Muscle of back (tissue), 3 donors: ENCODE measurements at regions not wholly inside any gene's neighbourhood (a gene's known extent, or its start where the extent isn't known, plus 50 kb on each side); places are given as distances from the start of the nearest gene placed in this dataset.
"Not testable (repeated sequence)": the region's sequence is repeated elsewhere in the genome, so short reads cannot be mapped to it uniquely, and the experiment has no call there.

Source experiments
- DNase-seq, 3 donors: peaks; one replicate each; pipeline versions ENCODE4 v3.0.0 to v3.0.0-alpha.2; 2013

DNA sequence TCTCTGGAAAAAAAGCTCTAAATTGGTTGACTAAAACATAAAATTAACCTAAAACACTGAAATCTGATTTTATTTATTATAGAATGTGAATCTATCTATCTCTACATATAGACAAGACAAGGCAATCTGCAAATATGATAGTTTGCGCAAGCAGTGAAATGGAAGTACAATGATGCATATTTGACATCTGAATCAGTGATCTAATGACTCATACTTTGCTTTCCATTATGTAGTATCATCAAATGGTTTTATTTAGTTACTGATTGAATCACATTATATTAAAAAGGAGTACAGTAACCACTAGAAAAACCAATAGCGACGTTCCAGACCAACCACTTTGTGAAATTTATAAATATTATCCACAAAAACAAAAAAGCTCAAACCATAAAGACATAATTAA, 1969.3 kb downstream of the PCDH7 start:
- no peak for DNase-seq

DNA sequence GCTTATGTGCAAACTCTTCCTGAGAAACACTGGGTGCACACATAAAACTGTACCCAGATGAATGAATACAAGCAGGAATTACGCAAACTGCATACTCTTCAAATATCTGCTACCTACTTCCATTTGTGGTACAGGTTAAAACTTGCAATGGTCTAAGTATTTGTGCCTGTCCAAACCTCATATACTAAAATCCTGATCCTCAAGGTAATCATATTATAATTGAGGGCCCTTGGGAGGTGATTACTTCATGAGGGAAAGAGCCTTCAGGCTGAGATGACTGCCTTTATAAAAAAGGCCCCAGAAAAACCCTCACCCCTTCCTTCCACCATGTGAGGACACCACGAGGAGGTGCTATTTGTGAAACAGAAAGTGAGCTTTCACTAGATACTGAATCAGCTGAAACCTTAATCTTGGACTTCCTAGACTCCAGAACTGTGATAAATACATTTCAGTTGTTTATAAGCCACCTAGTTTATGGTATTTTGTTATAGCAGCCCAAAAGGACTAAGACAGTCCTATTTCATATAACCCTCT, 1977.2 kb downstream of the PCDH7 start:
- DNase-seq: no peak

DNA sequence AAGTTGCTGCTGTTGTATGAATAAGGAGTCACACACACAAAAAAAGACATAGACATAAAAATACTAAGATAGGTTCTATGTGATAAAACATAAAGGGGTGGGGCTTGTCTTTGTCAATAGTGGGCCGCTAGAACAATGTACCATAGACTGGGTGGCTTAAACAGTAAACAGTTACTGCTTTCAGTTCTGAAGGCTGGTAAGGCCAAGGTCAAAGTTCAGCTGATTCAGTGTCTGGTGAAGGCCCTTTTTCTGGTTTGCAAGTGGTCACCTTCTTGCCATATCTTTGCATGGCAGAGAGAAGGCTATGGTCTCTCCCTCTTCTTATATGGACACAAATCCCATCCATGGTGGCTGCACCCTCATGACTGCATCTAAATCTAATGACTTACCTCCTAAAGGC, 1980.7 kb downstream of the PCDH7 start:
- DNase-seq: no peak

DNA sequence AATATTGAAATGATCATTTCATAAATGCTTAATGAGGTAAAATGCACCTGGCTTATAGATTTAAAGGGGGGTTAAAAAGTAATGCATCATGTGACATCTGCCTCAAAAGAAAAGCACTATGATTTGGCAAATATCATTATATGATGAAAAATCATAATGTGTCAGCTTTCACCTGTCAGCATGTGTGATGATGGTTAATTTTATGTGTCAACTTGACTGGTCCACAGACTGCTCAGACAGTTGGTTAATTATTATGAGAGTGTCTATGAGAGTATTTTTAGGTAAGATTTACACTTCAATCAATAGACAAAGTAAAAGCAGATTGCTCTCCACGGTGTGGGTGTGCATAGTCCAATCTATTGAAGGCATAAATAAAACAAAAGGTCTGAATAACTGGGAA, 1986.7 kb downstream of the PCDH7 start:
- no peak for DNase-seq

DNA sequence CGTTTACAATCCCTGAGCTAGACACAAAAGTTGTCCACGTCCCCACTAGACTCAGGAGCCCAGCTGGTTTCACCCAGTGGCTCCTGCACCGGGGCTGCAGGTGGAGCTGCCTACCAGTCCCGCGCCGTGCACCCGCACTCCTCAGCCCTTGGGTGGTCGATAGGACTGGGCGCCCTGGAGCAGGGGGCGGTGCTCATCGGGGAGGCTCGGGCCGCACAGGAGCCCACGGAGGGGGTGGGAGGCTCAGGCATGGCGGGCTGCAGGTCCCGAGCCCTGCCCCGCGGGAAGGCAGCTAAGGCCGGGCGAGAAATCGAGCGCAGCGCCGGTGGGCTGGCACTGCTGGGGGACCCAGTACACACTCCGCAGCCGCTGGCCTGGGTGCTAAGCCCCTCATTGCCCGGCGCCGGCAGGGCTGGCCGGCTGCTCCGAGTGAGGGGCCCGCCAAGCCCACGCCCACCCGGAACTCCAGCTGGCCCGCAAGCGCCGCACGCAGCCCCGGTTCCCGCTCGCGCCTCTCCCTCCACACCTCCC, 1996.0 kb downstream of the PCDH7 start:
- not testable (repeated sequence) for DNase-seq

DNA sequence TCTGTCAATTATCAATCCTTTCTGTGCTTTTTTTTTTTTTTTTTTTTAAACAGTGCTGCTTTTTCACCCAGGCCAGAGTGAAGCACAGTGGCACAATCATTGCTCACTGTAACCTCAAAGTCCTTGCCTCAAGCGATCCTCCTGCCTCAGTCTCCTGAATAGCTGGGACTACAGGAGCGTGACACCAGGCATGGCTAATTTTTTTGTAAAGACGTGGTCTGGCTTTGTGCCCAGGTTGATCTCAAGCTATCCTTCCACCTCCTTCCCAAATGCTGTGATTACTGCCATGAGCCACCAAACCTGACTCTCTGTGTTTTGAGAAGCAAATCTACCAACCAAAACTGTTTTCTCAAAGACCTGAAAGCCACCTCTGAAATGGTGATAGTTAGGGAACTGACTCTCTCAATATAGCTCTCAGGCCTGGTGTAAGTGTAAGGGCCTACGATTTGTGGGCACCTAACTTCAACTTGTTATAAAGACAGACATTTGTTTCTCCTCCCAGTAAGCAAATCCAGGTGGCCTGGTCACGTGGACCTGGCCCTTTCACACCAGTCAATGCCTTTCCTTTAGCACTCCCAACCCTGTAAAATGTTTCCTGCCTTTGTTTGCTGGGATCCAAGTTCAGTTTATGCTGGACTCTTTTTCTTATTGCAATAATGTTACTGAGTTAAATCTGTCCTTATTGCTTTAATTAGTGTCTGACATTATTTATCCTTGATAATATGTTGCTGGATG, 2015.9 kb downstream of the PCDH7 start:
- DNase-seq: no peak

DNA sequence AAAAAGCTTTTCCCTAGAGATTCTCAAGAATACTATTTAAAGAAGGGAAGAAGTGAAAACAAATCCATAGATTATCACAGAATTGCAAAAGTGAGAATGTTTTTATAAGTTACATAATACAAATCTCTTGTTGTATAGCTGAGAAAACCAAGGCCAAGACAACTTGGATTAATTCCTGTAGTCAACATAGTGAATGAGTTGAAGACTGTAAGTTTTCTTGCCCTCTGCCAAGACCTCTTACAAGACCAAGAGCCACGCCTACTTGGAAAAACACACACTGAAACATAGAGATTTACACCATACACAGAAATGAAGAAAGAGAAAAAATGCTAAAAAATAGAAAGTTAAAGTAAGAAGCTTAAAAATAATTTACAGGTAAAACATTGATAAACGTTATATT, 2024.0 kb downstream of the PCDH7 start:
- DNase-seq: peak; percentile 8 to 36 (median 22)

DNA sequence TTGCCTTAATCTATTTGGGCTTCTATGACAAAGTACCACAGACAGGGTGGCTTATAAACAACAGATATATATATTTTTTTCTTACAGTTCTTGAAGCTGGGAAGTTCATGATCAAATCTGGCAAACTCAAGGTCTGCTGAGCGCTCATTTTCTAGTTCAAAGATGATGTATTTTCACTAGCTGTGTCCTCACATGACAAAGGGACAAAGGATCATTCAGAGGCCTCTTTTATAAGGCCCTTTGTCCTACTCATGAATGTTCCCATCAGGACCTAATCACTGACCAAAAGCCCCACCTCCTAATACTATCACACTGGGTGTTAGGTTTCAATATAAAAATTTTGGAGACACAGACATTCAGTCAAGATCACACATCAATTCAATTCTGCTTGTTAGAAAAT, 2025.2 kb downstream of the PCDH7 start:
- no peak for DNase-seq

DNA sequence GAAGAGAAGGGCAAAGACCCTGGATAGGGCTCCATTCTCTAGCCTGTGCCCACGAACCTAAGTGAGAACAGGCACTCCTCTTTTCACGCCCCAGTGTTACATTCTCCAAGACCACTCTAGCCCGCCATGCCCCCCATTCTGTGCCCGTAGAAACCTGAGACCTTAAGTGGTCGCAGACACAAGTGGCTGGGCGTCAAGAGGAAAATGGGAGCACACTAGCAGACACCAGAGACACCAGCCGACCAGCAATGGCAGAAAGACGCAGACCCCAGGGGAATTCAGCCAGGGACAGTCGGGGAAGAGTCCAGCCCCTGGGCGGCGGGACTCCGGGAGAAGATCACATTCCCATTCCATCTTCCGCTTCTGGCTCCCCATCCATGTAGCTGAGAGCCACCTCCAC, 2027.9 kb downstream of the PCDH7 start:
- DNase-seq: no peak

DNA sequence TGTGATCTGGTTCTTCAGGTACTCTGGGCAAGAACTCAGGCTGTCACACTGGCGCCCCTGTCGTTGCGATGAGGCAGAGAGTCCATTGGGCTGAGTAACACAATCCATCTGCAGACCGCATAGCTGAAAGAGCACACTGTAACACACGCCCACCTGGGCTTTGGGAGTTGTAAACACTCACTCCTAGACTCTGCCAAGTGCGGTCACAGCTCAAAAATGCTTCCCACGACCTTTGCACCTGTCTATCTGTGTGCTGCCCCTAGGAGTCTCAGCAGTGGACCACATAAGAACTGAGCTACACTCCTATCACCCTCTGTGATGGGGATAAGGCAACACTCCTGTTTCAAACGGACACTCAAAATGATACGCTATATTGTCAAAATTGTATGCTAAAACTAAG, 2028.3 kb downstream of the PCDH7 start:
- DNase-seq: no peak

DNA sequence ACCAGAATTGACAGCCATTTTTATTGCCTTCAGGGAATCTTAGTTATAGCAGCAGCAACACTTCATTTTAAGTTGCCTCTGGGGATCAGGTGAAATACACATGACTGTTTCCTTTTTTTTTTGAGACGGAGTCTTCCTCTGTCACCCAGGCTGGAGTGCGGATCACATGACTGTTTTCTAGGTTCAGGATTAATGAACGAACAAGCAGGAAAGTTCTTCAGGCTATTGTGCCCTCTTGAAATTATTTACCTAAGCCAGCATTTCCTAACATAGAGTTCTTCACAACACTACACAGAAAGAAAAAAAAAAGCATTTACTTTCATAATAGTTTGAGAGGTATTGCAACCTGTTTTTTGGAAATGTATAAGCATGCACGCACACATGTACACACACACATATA, 2032.8 kb downstream of the PCDH7 start:
- no peak for DNase-seq

DNA sequence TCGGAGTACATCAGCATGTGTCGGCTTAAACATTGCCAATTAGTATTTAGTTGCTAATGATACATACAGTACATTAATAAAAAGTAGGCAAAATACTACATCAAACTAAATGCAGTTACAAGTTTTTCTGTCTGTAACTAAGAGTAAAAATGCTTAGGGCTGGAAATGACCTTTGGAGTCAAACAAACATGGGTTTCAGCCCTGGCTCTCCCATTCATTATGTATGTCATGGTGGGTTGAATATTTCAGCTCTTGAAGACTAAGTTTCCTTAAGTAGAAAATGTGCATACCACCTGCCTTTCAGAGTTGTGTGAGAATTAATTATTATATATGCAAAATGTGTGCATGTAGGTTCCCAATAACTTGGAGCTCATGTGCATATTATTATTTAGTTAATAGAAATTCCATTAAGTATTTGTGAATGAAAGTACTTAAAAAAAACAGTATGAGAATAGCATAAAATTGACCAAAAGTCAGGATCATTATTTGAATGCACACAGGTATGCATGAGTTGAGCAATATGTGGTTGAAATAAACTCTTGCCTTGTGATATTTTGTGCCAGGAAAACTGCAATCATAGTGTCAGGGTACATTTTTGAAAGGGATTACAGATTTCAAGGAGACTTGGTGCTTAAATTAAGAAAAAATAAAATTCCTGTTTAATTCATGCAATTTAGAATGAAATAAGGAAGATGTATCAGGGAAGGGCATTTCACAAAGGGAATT, 2048.7 kb downstream of the PCDH7 start:
- DNase-seq: no peak

DNA sequence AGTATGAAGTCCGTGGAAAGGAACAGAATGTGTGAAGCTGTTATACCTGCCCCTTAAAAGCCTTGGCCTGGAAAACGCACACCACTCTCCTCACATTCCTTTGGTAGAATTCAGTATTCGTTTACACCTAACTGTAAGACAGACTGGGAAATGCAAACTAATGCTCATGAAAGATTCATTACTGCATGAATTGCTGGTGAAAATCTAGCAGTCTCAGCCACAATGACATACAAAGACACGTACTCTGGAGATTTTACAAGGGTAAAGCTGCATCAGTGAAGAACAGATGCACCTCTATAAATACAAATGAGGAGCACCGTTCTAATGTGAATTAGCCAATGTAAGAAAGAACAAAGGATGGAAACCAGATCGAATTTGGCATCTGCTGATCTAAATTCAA, 2051.3 kb downstream of the PCDH7 start:
- DNase-seq: no peak

DNA sequence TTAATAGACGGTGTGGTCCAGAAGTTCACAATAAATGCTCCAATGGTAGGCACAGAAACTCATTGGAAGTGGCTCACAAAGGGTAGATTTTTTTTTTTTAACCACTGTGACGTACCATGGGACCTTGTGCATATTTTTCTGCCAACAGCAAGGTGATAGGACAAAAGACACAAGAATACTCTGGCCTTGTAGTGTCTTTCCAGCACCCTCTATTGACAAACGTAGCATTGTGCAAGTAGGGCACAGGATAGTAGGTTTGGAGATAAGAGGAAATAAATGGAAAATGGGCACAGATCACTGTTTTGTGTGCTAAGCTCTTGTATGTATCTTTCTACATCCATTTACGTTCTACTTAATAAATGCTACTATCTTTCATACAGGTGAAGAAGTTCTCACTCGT, 2054.9 kb downstream of the PCDH7 start:
- DNase-seq: peak in 1 of 3 donors; percentile 10

DNA sequence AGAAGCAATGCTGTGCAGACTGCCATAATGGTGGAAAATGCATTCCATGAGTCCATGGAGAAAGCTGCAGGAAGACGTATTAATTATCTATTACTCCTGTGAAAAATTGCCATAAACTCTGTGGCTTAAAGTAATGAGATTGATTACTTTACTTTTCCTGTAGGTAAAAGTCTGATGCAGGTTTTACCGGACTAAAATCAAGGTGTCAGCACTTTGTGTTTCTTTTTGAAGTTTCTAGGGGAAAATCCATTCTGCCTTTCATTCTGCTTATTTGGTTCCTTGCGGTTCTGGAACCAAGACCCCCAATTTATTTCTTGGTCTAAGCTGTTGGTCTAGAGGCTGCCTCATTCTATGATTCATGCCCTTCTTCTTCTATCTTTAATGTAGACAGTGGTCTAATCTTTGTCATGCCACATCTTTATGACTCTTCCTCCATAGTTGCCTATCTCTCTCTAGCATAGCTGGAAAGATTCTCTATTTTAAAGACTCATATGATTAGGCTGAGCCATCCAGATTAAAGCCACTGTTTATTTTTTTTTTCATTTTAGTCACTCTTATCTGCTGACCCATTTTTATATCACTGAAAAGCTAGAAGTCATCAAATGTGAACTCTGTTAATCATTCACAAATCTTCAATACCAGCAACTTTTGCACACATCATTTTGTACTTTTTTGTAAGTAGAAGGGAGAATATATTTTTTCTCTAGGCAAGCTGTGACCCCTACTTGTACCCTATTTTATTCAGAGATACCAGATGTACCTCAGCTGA, 2056.4 kb downstream of the PCDH7 start:
- DNase-seq: no peak

DNA sequence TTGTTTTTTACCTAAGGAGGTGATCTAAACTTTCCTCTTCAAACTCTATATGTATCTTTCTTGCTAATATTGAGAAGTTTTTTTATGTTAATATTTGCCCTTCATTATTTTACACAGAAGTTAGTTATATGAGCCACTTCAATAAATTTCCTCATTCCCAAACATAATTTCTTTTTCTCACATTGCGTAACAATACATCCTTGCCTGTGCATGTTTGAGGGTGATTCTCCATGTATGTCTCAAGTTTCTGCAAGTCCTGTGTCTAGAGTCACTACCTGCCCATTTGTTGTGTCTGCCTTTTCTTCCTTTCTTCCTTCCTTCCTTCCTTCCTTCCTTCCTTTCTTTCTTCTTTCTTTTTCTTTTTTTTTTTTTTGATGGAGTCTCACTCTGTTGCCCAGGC, 2057.9 kb downstream of the PCDH7 start:
- DNase-seq: no peak

DNA sequence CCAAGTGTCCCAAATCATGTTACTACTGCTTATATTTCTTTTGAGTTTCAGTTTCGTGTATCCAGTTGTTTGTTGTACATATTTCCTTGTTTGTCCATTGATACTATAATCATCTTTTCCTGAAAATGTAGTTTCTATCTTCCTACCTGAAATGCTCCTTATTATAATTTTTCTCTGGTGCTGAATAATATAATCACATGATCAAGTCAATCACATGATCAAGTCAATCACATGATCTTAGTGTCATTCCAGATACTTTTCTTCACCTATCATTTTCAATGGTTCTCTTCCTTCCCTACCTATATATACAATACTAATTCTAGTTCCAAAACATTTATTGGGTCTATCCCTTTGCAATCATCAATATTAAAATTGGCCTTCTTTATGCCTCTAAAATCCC, 2058.8 kb downstream of the PCDH7 start:
- no peak for DNase-seq

DNA sequence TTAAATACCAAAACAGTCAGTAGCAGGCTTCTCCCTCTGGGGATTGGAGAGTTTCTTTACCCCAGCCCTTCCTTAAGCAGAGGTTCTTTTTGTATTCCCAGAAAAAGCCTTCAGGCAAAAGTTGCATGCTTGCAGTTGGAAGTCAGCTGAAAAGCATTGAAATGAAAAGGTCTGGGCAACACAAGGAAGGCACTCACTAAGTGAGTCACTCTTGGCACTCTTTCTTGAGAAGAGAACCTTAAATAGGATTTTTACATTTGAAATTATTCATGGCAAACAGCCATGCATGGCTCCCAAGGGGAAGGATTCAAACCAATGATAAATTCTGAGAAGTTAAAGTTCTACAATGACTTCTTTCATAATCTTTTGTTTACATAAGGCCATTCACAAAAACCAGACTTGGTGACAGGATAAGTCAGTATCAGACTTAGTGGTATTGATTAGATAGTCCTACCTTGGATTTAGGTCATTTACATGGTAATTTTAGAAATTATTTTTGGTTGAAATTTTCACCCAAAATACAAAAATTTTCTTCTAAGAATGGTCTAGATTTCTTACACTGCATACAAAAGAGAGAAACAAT, 2068.9 kb downstream of the PCDH7 start:
- peak in 2 of 3 donors; percentile 9 for DNase-seq

DNA sequence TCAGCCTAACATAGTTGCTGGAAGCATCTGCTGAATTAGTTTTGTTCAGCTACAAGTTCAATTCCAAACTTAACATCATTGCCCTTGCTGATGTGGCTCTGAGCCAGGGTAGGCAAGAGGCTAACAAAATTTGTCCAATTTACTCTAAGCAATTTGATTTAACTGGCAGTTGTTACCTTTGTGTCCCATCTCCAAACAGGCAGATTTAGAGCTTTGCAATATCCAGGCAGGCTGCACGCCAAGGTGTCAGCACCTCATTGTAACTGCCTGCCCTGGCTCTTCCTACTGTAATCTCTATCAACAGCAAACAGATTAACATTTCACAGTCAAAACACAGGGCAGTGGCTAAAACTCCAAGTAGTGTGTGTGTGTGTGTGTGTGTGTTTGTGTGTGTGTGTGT, 2070.6 kb downstream of the PCDH7 start:
- peak in 1 of 3 donors; percentile 2 for DNase-seq

DNA sequence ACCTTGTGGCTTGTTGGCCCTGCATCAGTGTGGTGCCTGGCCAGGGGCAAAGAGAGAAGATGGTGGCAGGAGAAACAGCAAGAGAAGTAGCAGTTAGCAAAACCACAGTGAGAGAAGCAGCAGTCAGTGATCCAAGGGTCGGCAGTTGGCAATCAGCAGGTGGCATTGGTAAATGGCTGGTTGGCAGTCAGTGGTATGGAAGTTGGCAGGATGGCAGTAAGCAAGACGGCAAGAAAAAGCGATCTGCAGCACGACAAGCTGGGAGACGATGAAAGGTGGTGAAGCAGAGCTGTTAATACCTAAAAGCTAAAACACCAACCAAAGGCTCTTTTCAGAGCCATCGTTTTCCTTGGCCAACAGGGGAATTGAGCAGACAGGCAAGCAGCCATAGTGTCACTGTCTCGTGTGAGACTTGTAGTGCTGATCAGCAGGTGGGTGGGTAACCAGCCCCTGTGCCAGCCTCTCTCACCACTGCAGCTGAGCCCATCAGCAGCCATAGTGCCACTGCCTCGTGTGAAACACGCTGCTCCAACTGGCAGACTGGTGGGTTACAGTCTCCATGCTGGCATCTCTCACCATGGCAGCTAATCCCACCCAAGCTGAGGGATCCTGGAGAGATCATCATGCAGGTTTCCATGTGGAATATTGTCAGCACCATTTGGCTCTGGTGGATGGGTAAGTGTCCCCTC, 2078.4 kb downstream of the PCDH7 start:
- no peak for DNase-seq

DNA sequence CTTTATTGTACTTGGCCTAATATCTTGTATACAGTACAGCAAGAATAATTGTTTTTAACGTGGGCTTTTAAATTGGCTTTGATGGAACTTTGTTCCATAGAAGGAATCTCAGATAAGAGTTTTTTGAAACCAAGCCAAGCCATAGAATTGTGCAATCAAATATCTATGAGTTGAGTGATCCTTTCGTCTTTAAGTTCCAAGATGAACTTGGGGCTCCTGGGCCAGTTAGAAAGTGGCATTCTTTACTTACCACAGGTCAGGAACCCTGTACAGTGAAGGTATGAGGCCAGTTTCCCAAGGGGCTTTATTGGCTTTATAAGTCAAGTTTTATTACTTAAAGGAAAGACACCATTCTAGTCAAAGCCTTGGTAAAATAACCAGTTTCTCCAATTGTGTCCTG, 2104.2 kb downstream of the PCDH7 start:
- peak in 1 of 3 donors; percentile 8 for DNase-seq
